Astrocyte of the cerebellum (primary cell): ENCODE measurements at regions not wholly inside any gene's neighbourhood (a gene's known extent, or its start where the extent isn't known, plus 50 kb on each side); places are given as distances from the start of the nearest gene placed in this dataset.

Experiments used
- DNase-seq: peaks from one replicate; pipeline ENCODE4 v3.0.0-alpha.2; 2011; ENCODE audit warnings: low read depth
- H3K4me3 ChIP-seq: 2 replicates; pipeline ENCODE4 v1.5.1; 2011; ENCODE audit warnings: mild to moderate bottlenecking, low read depth, low read length, moderate library complexity
- CTCF ChIP-seq: IDR thresholded peaks from 2 replicates; pipeline ENCODE4 v1.5.1; 2012; ENCODE audit warnings: low read length, low read depth, moderate library complexity, mild to moderate bottlenecking; ENCODE audit errors: missing control alignments
- in situ Hi-C: cut with HindIII; loops from 2 replicates; pipeline ENCODE4 v1.10.0; 2017; ENCODE audit warnings: low sequenced_read_pairs

GRCh38 chr2:238565031-238565430, 138.3 kb downstream of the ASB1 start:
- DNase-seq = no peak
- no peak overlapping the region for H3K4me3 ChIP-seq
- in situ Hi-C loops = loop anchor here (5.0 kb wide), 2 partner anchors 63 to 93 kb away; no protein-coding TSS in a partner anchor
- TF ChIP-seq CTCF = no peak

- no peak for DNase-seq
- in situ Hi-C loops = loop anchor here (5.0 kb wide), 2 partner anchors 64 to 94 kb away; no protein-coding TSS in a partner anchor
- TF ChIP-seq CTCF = no peak
- H3K4me3 ChIP-seq = no peak overlapping the region
Measured at GRCh38 chr2:238566001-238566645, 139.4 kb downstream of the ASB1 start.

GRCh38 chr2:238567067-238567855, 140.5 kb downstream of the ASB1 start:
- no peak for DNase-seq
- no peak overlapping the region for H3K4me3 ChIP-seq
- no peak for TF ChIP-seq CTCF
- in situ Hi-C loops = loop anchor here (5.0 kb wide), 2 partner anchors 65 to 95 kb away; no protein-coding TSS in a partner anchor

GRCh38 chr2:238567996-238568395, 141.3 kb downstream of the ASB1 start:
- no peak for DNase-seq
- no peak for TF ChIP-seq CTCF
- H3K4me3 ChIP-seq = no peak overlapping the region
- in situ Hi-C loops = loop anchor here (5.0 kb wide), 2 partner anchors 66 to 96 kb away; no protein-coding TSS in a partner anchor

- no peak overlapping the region for H3K4me3 ChIP-seq
- TF ChIP-seq CTCF = no peak
- no peak for DNase-seq
- in situ Hi-C loops = loop anchor here (5.0 kb wide), 2 partner anchors 66 to 96 kb away; no protein-coding TSS in a partner anchor
Measured at GRCh38 chr2:238568455-238569440, 142.0 kb downstream of the ASB1 start.
